RWPE2 (cell line): ENCODE measurements at regions not wholly inside any gene's neighbourhood (a gene's known extent, or its start where the extent isn't known, plus 50 kb on each side); places are given as distances from the start of the nearest gene placed in this dataset.
A peak's percentile ranks its signal among the peaks of the same experiment; 100 is the strongest.

Source experiments
- ATAC-seq: fragments of 200-7000 bp; cut with Tn5 transposase; 3 replicates; pipeline ENCODE4 v1.9.1; 2021; ENCODE audit warnings: low read depth
- DNase-seq: peaks from one replicate; pipeline ENCODE4 v3.0.0-alpha.2; 2020; ENCODE audit warnings: low spot score
- H3K27ac ChIP-seq: fragments of 450-650 bp; 2 replicates; pipeline ENCODE4 v1.5.1; 2017; ENCODE audit warnings: mild to moderate bottlenecking; ENCODE audit not compliant: poor library complexity, severe bottlenecking
- H3K27me3 ChIP-seq: fragments of 250-450 bp; sonication (Bioruptor Pico); 2 replicates; pipeline ENCODE4 v1.5.1; 2021; ENCODE audit warnings: mild to moderate bottlenecking, moderate library complexity; ENCODE audit not compliant: insufficient read depth, poor library complexity, severe bottlenecking
- H3K36me3 ChIP-seq: fragments of 250-450 bp; sonication (Bioruptor Pico); 2 replicates; pipeline ENCODE4 v1.5.1; 2020; ENCODE audit warnings: low read depth, mild to moderate bottlenecking, moderate library complexity
- H3K4me1 ChIP-seq: fragments of 250-450 bp; sonication (Bioruptor Pico); 2 replicates; pipeline ENCODE4 v1.5.1; 2021; ENCODE audit warnings: mild to moderate bottlenecking, moderate library complexity; ENCODE audit not compliant: insufficient read depth, poor library complexity, severe bottlenecking
- H3K4me3 ChIP-seq: fragments of 250-450 bp; sonication (Bioruptor Pico); 2 replicates; pipeline ENCODE4 v1.5.1; 2021; ENCODE audit warnings: mild to moderate bottlenecking, moderate library complexity; ENCODE audit not compliant: severe bottlenecking
- H3K9me3 ChIP-seq: fragments of 250-450 bp; sonication (Bioruptor Pico); 2 replicates; pipeline ENCODE4 v1.5.1; 2021; ENCODE audit warnings: mild to moderate bottlenecking, moderate library complexity; ENCODE audit not compliant: severe bottlenecking
- TF ChIP-seq, protein P1 (sequence below): fragments of 450-650 bp; IDR thresholded peaks from one replicate; pipeline ENCODE4 v1.5.1; 2017; ENCODE audit warnings: mild to moderate bottlenecking, moderate library complexity; ENCODE audit not compliant: poor library complexity, severe bottlenecking

GRCh38 chr3:44125882-44126281 is 115.8 kb upstream of the TOPAZ1 start:
- DNase-seq = no peak
- TF ChIP-seq, protein P1, sequence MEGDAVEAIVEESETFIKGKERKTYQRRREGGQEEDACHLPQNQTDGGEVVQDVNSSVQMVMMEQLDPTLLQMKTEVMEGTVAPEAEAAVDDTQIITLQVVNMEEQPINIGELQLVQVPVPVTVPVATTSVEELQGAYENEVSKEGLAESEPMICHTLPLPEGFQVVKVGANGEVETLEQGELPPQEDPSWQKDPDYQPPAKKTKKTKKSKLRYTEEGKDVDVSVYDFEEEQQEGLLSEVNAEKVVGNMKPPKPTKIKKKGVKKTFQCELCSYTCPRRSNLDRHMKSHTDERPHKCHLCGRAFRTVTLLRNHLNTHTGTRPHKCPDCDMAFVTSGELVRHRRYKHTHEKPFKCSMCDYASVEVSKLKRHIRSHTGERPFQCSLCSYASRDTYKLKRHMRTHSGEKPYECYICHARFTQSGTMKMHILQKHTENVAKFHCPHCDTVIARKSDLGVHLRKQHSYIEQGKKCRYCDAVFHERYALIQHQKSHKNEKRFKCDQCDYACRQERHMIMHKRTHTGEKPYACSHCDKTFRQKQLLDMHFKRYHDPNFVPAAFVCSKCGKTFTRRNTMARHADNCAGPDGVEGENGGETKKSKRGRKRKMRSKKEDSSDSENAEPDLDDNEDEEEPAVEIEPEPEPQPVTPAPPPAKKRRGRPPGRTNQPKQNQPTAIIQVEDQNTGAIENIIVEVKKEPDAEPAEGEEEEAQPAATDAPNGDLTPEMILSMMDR = no peak
- peak; percentile 20; the same call in 2 of the 3 replicates for ATAC-seq
- Histone ChIP-seq H3K9me3 (no peaks in the 10 kb centered on the region), H3K4me1 (no peaks in the 10 kb centered on the region), H3K27ac (no peak overlapping the region), H3K4me3 (no peak overlapping the region), H3K36me3 (no peaks in the 10 kb centered on the region), H3K27me3 (peaks cover 2% of the 10 kb centered on the region)

DNA sequence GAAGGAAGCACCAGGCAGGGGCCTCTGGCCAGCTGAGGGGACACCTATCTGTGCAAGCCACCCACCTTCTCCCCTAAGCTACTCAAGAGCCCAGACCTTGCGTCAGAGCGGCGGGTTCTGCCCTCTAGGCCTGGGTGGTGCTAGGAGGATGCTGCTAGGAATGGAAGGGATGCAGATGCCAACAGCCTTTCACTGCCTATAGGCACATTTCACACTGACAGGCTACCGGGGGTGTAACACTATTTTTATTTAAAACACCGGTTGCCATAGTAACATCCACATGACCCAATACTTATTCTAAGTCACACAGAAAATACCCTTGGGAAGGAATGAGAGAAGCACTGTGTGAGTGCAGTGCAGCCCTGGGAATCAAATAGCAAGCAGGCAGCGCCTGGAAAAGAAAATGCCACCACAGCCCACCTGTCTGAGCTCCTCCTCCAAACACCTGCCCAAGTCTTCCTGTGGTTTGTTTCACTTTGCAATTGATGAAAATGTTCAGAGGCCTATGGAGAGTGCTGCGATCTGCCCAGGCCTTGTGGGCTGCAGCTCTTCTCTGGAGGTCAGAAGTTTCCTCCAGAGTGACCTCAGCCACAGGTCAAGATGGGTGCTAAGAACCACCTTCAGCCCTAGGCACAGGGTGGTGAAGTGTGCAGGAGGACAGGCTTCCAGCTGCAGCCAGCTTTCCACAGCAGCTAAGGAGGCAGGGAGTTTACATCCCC is 113.5 kb upstream of the TOPAZ1 start:
- no peak overlapping the region for H3K4me3 ChIP-seq
- DNase-seq = no peak

DNA sequence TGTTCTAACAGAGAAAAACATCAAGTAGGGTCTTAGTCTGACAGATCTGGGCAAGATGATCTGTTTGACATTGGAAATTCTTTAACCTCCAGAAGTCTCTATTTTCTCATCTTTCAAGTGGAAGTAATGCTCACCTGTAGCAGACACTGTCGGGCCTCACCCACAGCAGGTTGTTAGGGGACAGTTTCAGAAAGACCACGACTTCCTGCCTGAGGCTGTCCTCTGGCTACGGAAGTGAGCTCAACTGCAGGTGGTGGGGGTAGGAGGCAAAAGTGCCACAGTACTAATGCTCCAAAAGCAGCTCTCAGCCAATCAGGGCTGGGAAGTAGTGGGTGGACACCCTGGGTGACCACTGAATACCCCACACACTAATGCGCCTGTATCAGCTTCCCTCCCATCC is 111.4 kb upstream of the TOPAZ1 start:
- TF ChIP-seq, protein P1 = no peak
- H3K27me3 ChIP-seq = peaks cover 2% of the 10 kb centered on the region
- DNase-seq (no peak), ATAC-seq (no peak)
- H3K9me3 ChIP-seq = no peaks in the 10 kb centered on the region
- H3K4me3 ChIP-seq = no peak overlapping the region
- H3K36me3 ChIP-seq = no peaks in the 10 kb centered on the region
- peaks cover 9% of the 10 kb centered on the region for H3K4me1 ChIP-seq
- H3K27ac ChIP-seq = no peak overlapping the region

More for the DNA sequence above, 113.5 kb upstream of the TOPAZ1 start:
- Histone ChIP-seq H3K27me3 (peaks cover 2% of the 10 kb centered on the region), H3K27ac (no peak overlapping the region), H3K36me3 (no peaks in the 10 kb centered on the region), H3K4me1 (peaks cover 9% of the 10 kb centered on the region), H3K9me3 (no peaks in the 10 kb centered on the region)
- ATAC-seq = no peak
- TF ChIP-seq, protein P1 = no peak

DNA sequence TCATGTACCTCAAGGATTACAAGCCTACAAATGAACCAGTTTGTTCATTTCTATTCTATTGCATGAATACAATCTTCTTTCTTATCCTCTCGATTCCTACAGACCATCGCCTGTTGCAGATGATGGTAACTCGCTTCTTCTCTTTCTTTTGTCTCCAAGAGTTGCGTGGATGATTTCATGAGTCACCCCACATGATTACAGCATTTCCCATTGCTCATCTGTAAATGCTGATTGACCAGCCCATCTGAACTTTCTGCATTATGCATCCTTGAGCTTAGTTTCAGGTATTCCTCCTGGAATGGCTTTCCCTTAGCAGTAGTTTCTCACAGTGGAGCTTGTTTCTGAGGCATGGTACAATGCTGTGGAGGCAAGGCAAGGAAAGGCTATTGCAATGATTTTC is 109.6 kb upstream of the TOPAZ1 start:
- Histone ChIP-seq H3K9me3 (no peaks in the 10 kb centered on the region), H3K4me1 (peaks cover 9% of the 10 kb centered on the region), H3K27me3 (no peaks in the 10 kb centered on the region), H3K27ac (no peak overlapping the region), H3K4me3 (no peak overlapping the region), H3K36me3 (no peaks in the 10 kb centered on the region)
- DNase-seq (no peak), ATAC-seq (peak; percentile 52)
- TF ChIP-seq, protein P1 = no peak

- H3K4me3 ChIP-seq = no peak overlapping the region
- DNase-seq (no peak), ATAC-seq (no peak)
- TF ChIP-seq, protein P1 = no peak
- H3K36me3 ChIP-seq = no peaks in the 10 kb centered on the region
- H3K4me1 ChIP-seq = peaks cover 9% of the 10 kb centered on the region
- no peak overlapping the region for H3K27ac ChIP-seq
- H3K27me3 ChIP-seq = no peaks in the 10 kb centered on the region
- no peaks in the 10 kb centered on the region for H3K9me3 ChIP-seq
These were observed 109.1 kb upstream of the TOPAZ1 start for GRCh38 chr3:44132593-44132992.
